Upper lobe of left lung (tissue), 4 donors: ENCODE measurements at regions not wholly inside any gene's neighbourhood (a gene's known extent, or its start where the extent isn't known, plus 50 kb on each side); places are given as distances from the start of the nearest gene placed in this dataset.

Experiments used
- CTCF ChIP-seq, 6 experiments: fragments of 450-650 bp in 4 of 6; fragments of 200-600 bp in 2 of 6; sonication (generic) in 2 of 6; IDR thresholded peaks; one replicate each; pipeline ENCODE4 v1.5.1; 2016 to 2019; ENCODE audit warnings: antibody characterized with exemption in 6 of 6
- POLR2AphosphoS5 ChIP-seq, 2 donors: sonication (generic); formaldehyde crosslinking; IDR thresholded peaks; one replicate each; pipeline ENCODE4 v1.5.1; 2017; ENCODE audit warnings: antibody characterized with exemption in 2 of 2

- TF ChIP-seq CTCF (IDR thresholded peaks at IDR 0.05) (no peak), POLR2AphosphoS5 (IDR thresholded peaks at IDR 0.05) (no peak)
Observed at GRCh38 chr10:4260483-4261124, 475.6 kb upstream of the KLF6 start.
